K562 (cell line): ENCODE measurements at regions not wholly inside any gene's neighbourhood (a gene's known extent, or its start where the extent isn't known, plus 50 kb on each side); places are given as distances from the start of the nearest gene placed in this dataset.

Experiments
- ATAC-seq: fragments of 200-7000 bp; cut with Tn5 transposase; 3 replicates; pipeline ENCODE4 v1.9.1; 2020; ENCODE audit warnings: moderate library complexity
- BruUV-seq: library from RNA; stranded (reverse); fragments of 400-500 nt; replicated peaks from 2 replicates; lab custom pipeline; 2021; lab: Mats Ljungman, UMichigan
- CTCF ChIA-PET: fragments of 300-600 bp; formaldehyde crosslinking; extraction: SDS; loops from one replicate; lab custom pipeline; 2021; ENCODE audit warnings: low intra/inter-chr PET ratio; lab: Yijun Ruan, JAX
- POLR2A ChIA-PET: fragments of 300-600, 350-650 bp; sonication (Branson Sonifier 250); formaldehyde crosslinking; extraction: SDS; loops from one replicate; lab custom pipeline; 2021; ENCODE audit warnings: antibody characterized with exemption, inconsistent platforms; lab: Yijun Ruan, JAX
- DNase-seq, 4 experiments: peaks; one replicate each; pipeline versions ENCODE4 v3.0.0 to v3.0.0-alpha.2; 2011 to 2018; ENCODE audit warnings: low spot score in 3 of 4, mixed read lengths in 3 of 4; ENCODE audit errors: extremely low read depth in 1 of 4
- FAIRE-seq: peaks from 2 replicates; lab custom pipeline; 2011; peaks lifted over from hg19 to GRCh38; lab: Jason Lieb, UNC
- H2AFZ ChIP-seq: 2 replicates; pipeline ENCODE4 v1.6.0; 2011; ENCODE audit warnings: low read depth, low read length, control low read depth, inconsistent platforms
- H3K27ac ChIP-seq: fragments of 200-600 bp; 3 replicates; pipeline ENCODE4 v1.8.0; 2011; ENCODE audit warnings: low read depth, mild to moderate bottlenecking, control low read depth, inconsistent platforms, low read length, moderate library complexity, mixed read lengths; ENCODE audit errors: extremely low read depth
- H3K27me3 ChIP-seq, 2 experiments: fragments of 300-600 bp in 1 of 2; 2 replicates in 1 of 2; 3 replicates in 1 of 2; pipeline versions ENCODE4 v1.6.0 to v1.8.0; 2011; ENCODE audit warnings: inconsistent platforms in 2 of 2, low read length in 2 of 2, mild to moderate bottlenecking in 1 of 2, mixed read lengths in 1 of 2, moderate library complexity in 1 of 2; ENCODE audit not compliant: control insufficient read depth in 2 of 2, insufficient read depth in 2 of 2
- H3K36me3 ChIP-seq: fragments of 300-600 bp; 3 replicates; pipeline ENCODE4 v1.8.0; 2011; ENCODE audit warnings: mild to moderate bottlenecking, low read length, inconsistent platforms; ENCODE audit not compliant: control insufficient read depth, insufficient read depth
- H3K4me1 ChIP-seq, 2 experiments: fragments of 200-600 bp in 1 of 2; replicated peaks in 1 of 2; 2 replicates in 1 of 2; 3 replicates in 1 of 2; pipeline versions ENCODE4 v1.5.1 to v1.8.0; 2011; ENCODE audit warnings: inconsistent platforms in 2 of 2, low read length in 2 of 2, mild to moderate bottlenecking in 1 of 2, mixed read lengths in 1 of 2, moderate library complexity in 1 of 2; ENCODE audit not compliant: control insufficient read depth in 2 of 2, insufficient read depth in 2 of 2
- H3K4me2 ChIP-seq: 2 replicates; pipeline ENCODE4 v1.6.1; 2011; ENCODE audit warnings: low read length, control low read depth, inconsistent platforms, mixed read lengths; ENCODE audit not compliant: insufficient read depth
- H3K4me3 ChIP-seq: fragments of 200-600 bp; sonication (generic), shearing (Covaris generic); 2 replicates; pipeline ENCODE4 v1.5.1; 2016; ENCODE audit warnings: control low read depth, inconsistent platforms
- H3K79me2 ChIP-seq: fragments of 200-600 bp; 3 replicates; pipeline ENCODE4 v1.8.0; 2011; ENCODE audit warnings: low read length, inconsistent platforms; ENCODE audit not compliant: control insufficient read depth, insufficient read depth
- H3K9ac ChIP-seq, 2 experiments: 2 replicates each; pipeline versions ENCODE4 v1.6.0 to v1.6.1; 2011; ENCODE audit warnings: low read depth in 2 of 2, low read length in 2 of 2, control low read depth in 1 of 2, inconsistent platforms in 1 of 2, mild to moderate bottlenecking in 1 of 2, mixed read lengths in 1 of 2; ENCODE audit not compliant: insufficient read depth in 1 of 2
- H3K9me1 ChIP-seq: one replicate; pipeline ENCODE4 v1.6.0; 2011; ENCODE audit warnings: inconsistent platforms, mild to moderate bottlenecking, low read length, moderate library complexity; ENCODE audit not compliant: control insufficient read depth, insufficient read depth
- H3K9me3 ChIP-seq: replicated peaks from 2 replicates; pipeline ENCODE4 v1.5.1; 2011; ENCODE audit warnings: low read depth, low read length, inconsistent platforms; ENCODE audit not compliant: control insufficient read depth, insufficient read depth
- H4K20me1 ChIP-seq: replicated peaks from 2 replicates; pipeline ENCODE4 v1.6.1; 2011; ENCODE audit warnings: low read length, inconsistent platforms, mixed read lengths; ENCODE audit not compliant: control insufficient read depth, insufficient read depth
- ATF7 ChIP-seq: fragments of 450-650 bp; IDR thresholded peaks from 2 replicates; pipeline ENCODE4 v1.7.1; 2014; ENCODE audit warnings: mild to moderate bottlenecking, moderate library complexity
- BHLHE40 ChIP-seq: IDR thresholded peaks from 2 replicates; pipeline ENCODE4 v1.6.1; 2011; ENCODE audit warnings: low read length, improper control_type of control experiment
- KDM2B ChIP-seq: fragments of 250-450 bp; sonication (Bioruptor Pico); IDR thresholded peaks from 2 replicates; pipeline ENCODE4 v1.8.0; 2021; ENCODE audit warnings: mild to moderate bottlenecking, moderate library complexity
- SUPT5H ChIP-seq: fragments of 450-650 bp; IDR thresholded peaks from 2 replicates; pipeline ENCODE4 v1.6.1; 2016
- ZBTB7A ChIP-seq: IDR thresholded peaks from 2 replicates; pipeline ENCODE4 v1.6.1; 2011; ENCODE audit warnings: low read depth, mild to moderate bottlenecking, low read length, moderate library complexity, borderline replicate concordance; ENCODE audit not compliant: control insufficient read depth
- ZNF699 ChIP-seq: fragments of 250-450 bp; sonication (Bioruptor Pico); IDR thresholded peaks from 2 replicates; pipeline ENCODE4 v1.8.0; 2021; ENCODE audit warnings: mild to moderate bottlenecking, moderate library complexity; ENCODE audit not compliant: insufficient replicate concordance
- ZNF707 ChIP-seq: fragments of 250-450 bp; sonication (Bioruptor Pico); conservative IDR thresholded peaks from 2 replicates; pipeline ENCODE4 v1.8.0; 2022; ENCODE audit warnings: inconsistent platforms, mild to moderate bottlenecking, moderate library complexity
- WGBS: fragments of 100-300 bp; shearing (Covaris generic); methylation state at CpG from one replicate; pipeline ENCODE4 v1.1.6; 2016; ENCODE audit warnings: low coverage, mixed read lengths; ENCODE audit not compliant: insufficient coverage; ENCODE audit errors: missing lambda C conversion rate; 5-methylcytosine and 5-hydroxymethylcytosine counted together
- in situ Hi-C: fragments of 300-500 bp; cut with MboI; formaldehyde crosslinking; loops from 4 replicates; pipeline ENCODE4 v1.15.0; 2018; ENCODE audit warnings: inconsistent platforms, mixed read lengths
- intact Hi-C: fragments of 100-400 bp; cut with micrococcal nuclease; formaldehyde crosslinking; loops from 2 replicates; pipeline ENCODE4 v1.14.2; 2022
- TF ChIP-seq, protein P1 (sequence below): IDR thresholded peaks from 3 replicates; pipeline ENCODE4 v1.6.1; 2011; ENCODE audit warnings: borderline replicate concordance, mild to moderate bottlenecking; ENCODE audit not compliant: insufficient read length, insufficient read depth
- TF ChIP-seq, protein P2 (sequence below): sonication (generic); IDR thresholded peaks from 2 replicates; pipeline ENCODE4 v1.6.1; 2016

DNA sequence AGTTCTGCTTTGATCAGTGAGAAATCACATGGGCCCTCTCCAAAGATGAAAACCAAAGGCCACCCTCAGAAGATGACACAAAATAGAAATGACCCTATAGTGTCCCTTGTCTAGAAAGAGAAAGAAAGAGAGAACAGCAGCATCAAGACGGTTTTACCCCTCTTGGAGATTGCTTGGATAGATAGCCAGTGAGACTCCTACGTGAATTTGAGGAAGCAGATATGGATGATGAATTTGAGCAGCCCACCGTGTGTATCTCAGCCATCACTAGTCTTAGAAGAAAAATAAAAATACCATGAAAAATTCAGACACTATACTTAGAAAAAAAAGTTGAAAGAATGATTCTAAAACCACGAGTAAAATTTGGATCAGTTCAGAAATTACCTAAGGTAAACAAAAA lies 329.1 kb upstream of the CNTNAP5 start:
- Histone ChIP-seq H3K27ac (no peak overlapping the region), H2AFZ (no peak overlapping the region), H4K20me1 (no peaks in the 10 kb centered on the region), H3K27me3 (no peaks in the 10 kb centered on the region), H3K4me2 (no peak overlapping the region), H3K9me1 (no peaks in the 10 kb centered on the region), H3K4me3 (no peak overlapping the region), H3K9me3 (no peaks in the 10 kb centered on the region; the same call in 1 of the 2 replicates), H3K36me3 (no peaks in the 10 kb centered on the region), H3K4me1 (no peaks in the 10 kb centered on the region), H3K79me2 (no peaks in the 10 kb centered on the region), H3K9ac (no peak overlapping the region)
- in situ Hi-C loops (no loop called here), intact Hi-C loops (no loop called here)
- WGBS = 0% methylated on average over 4 of the region's 4 CpGs
- no TSS peak for BruUV-seq
- ChIA-PET CTCF (no interaction called here), POLR2A (no interaction called here)
- no peak for ATAC-seq
- DNase-seq = no peak
- no peak for FAIRE-seq
- no peak for TF ChIP-seq ZNF707 (CRISPR knock-in tag)
- TF ChIP-seq KDM2B = no peak
- TF ChIP-seq BHLHE40 = no peak
- TF ChIP-seq ZBTB7A = no peak
- TF ChIP-seq, protein P1, sequence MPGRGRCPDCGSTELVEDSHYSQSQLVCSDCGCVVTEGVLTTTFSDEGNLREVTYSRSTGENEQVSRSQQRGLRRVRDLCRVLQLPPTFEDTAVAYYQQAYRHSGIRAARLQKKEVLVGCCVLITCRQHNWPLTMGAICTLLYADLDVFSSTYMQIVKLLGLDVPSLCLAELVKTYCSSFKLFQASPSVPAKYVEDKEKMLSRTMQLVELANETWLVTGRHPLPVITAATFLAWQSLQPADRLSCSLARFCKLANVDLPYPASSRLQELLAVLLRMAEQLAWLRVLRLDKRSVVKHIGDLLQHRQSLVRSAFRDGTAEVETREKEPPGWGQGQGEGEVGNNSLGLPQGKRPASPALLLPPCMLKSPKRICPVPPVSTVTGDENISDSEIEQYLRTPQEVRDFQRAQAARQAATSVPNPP = no peak
- TF ChIP-seq ATF7 = no peak
- no peak for TF ChIP-seq SUPT5H
- TF ChIP-seq, protein P2, sequence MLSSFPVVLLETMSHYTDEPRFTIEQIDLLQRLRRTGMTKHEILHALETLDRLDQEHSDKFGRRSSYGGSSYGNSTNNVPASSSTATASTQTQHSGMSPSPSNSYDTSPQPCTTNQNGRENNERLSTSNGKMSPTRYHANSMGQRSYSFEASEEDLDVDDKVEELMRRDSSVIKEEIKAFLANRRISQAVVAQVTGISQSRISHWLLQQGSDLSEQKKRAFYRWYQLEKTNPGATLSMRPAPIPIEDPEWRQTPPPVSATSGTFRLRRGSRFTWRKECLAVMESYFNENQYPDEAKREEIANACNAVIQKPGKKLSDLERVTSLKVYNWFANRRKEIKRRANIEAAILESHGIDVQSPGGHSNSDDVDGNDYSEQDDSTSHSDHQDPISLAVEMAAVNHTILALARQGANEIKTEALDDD = no peak
- TF ChIP-seq ZNF699 = no peak
